Stimulated activated CD4-positive, alpha-beta T cell treated with anti-CD3 and anti-CD28 coated beads, Interleukin-1b, Interleukin-23, amount 100 ng/mL, for 4 hours (primary cell): ENCODE measurements at regions not wholly inside any gene's neighbourhood (a gene's known extent, or its start where the extent isn't known, plus 50 kb on each side); places are given as distances from the start of the nearest gene placed in this dataset.
"Not testable (repeated sequence)": the region's sequence is repeated elsewhere in the genome, so short reads cannot be mapped to it uniquely, and the experiment has no call there.

Experiments used
- DNase-seq, 2 donors: peaks; one replicate each; pipeline ENCODE4 v3.0.0-alpha.2; 2020; ENCODE audit warnings: low read depth in 2 of 2

DNA sequence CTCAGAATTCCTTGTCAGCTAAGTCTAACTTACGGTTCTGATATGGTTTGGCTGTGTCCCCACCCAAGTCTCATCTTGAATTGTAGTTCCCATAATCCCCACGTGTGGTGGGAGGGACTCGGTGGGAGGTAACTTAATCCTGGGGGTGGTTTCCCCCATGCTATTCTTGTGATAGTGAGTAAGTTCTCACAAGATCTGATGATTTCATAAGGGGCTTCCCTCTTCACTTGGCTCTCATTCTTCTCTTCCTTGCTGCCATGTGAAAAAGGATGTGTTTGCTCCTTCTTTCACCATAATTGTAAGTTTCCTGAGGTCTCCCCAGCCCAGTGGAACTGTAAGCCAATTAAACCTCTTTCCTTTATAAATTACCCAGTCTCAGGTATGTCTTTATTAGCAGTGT, 163.0 kb downstream of the PMAIP1 start:
- DNase-seq = not testable (repeated sequence)

DNA sequence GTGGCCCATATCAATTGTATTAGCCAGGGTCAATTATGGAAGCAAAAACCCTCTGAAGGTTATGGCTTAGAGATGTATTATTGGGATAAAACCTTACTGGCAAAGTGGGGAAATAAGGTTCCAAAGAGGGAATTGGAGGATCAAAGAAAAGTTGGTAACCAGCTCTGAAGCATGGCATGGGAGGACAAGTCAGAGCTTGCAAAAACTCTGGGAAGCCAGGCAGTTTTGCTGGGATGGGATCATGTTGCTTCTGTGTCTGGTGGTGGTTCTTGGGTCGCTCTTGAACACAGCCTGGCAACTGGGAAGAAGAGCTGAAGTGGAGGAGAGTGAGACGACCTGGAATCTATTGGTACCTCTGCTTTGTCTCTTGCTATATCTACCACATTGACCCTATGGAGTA, 162.6 kb downstream of the PMAIP1 start:
- DNase-seq = no peak

DNA sequence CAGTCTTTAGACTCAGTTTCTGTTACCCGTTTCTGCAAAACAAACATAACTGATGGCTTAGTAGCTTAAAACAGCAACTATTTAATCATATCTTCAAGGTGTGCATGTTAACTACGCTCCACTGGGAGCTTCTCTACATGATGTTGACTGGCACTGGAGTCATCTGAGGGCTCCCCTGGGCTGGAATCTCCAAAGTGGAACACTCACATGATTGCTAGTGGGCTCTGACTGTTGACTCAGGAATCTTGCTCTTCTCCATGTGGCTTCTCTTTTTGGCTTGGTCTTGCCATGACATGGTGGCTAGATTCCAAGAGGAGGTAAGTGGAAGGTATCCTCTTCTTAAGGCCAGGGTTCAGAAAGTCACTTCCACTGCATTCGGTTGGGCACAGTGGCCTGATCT, 160.8 kb downstream of the PMAIP1 start:
- DNase-seq = no peak

DNA sequence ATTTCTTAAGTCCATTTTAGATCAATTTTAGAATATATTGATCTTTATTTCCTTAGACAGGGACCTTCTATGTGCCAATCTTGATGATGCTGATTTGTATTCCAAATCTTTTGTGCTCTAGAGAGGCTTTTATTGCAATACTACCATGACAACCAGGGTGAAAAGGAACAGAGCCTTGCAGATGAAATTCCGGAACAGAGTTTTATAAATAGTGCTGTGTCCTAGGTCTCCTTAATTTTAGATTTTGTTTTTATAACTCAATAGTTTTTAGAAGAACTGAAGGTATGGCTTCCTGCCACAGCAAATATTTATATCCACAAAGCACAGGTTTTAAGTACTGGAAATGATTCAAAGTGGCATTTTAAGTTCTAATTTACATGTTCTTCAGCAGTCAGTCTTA, 160.2 kb downstream of the PMAIP1 start:
- DNase-seq = no peak

DNA sequence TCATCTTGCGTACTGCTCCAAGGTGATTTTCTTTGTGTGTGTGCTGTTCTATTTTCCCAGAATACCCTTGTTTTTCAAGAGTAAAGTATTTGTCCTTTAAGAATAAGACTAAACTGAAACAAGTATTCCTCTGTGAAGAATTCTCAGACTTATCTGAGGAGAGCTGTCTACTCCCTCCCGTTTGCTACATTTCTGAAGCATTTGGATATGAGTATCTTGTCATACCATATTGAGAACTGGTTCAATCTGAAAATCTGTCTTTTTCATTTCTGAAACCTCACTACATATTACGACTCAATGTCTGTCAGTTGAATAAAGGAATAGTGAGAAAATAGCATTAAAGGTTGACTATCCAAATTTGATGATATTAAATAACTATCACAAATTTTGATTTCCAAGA, 159.4 kb downstream of the PMAIP1 start:
- no peak for DNase-seq

DNA sequence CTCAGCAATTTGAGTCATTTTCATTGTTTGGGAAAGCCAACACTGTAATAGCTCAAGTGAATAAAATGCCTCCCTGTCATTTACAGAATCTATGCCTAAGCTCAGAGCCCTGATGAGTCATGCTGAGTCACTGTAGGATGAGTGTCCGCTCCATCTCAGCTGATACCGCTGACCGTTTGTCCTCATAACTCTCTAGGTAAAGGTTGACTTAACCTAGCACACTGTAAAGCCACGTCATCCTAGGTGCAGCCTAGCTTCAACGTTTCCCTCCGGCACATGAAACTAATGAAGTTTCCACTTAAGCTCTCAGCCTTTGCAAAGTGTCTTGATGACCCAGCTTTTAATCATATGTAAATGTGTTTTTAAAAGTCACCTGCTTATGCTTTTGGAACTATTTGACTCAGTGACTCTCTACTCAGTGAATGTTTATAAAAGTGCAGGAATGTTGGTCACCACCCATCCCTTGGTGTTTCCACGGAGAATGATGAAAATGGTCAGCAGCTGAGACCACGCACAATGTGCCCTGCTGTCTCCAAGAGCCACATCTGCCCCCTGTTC, 154.0 kb downstream of the PMAIP1 start:
- no peak for DNase-seq

DNA sequence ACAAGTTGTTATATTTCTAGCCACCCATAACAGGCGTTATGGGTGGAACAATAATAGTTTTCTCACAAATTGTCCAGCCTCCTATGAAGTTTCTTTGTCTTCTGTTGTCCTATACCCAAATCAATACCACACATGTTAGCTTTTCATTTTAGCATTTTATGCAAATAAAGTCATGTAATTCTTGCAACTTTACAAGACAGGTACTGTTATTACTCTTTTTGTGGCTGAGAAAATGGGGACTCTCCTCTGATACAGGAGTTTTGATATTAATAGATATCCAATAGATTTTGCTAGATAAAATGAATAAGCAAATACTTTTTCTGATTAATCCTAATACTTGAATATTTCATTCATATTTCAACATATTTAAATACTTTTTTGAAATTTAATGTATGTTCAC, 151.0 kb downstream of the PMAIP1 start:
- DNase-seq = no peak

DNA sequence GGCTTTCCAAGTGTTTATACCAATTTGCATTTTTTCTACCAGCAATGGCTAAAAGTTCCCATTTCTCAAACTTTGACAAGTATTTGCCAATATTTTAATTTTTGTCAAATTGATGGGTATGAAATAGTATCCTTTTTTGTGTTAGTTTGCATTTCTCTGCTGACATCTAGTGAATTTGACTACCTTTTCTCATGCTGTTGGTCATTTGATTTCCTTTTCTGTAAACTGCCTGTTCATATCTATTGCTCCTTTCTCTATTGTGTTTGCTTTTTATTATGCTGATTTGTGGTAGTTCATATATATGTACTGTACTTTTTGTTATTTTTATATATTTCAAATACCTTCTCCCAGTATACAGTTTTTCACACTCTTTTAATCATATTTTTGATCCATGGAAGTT, 149.4 kb downstream of the PMAIP1 start:
- DNase-seq = no peak

DNA sequence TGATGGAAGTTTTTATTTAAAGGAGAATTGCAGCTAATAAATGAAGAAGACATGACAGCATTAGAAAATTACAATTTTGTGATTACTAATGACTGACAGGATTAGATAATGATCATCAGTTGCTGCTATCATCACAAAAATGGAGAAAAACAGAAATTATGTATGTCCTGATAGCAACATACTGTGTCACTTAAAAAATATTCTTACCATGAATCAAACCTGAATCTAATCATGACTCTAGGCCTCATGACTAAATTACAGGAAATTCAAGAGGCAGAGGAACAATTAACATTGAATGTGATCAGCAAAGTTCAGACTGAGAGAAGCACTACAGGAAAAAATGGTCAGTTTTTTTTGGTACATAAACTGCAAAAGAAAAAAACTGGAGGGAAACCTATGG, 147.8 kb downstream of the PMAIP1 start:
- no peak for DNase-seq

DNA sequence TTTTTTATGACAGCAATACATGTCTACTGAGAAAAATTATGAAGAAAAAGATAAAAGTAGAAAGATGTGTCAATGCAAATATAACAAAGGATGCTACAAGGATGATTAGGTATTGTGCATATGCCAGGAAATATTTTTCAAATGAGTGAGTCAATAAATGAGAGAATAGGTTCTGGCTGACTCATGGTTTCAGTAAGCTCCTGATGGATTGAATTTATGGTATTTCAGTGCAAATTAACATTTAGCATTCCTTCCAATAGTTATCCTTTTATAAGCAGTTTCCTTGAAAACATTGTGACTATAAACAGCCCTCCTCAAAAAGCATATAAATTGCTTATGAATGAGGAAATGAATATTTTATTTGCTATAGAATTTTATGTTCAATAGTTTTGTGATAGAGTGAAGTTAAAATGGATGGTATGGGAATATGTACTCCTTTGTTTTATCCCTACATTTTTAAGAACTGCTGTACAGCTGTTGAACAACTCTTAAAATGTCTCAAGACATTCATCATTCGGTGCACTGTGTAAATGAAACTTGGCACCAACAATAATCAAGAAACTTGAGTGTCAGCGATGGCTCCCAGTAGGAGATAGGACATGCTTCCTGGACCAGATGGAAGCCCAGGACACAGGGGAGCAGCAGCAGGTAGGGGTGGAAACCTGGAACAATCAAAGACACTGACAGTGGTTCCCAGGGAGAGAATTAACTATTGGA, 144.7 kb downstream of the PMAIP1 start:
- DNase-seq = no peak

DNA sequence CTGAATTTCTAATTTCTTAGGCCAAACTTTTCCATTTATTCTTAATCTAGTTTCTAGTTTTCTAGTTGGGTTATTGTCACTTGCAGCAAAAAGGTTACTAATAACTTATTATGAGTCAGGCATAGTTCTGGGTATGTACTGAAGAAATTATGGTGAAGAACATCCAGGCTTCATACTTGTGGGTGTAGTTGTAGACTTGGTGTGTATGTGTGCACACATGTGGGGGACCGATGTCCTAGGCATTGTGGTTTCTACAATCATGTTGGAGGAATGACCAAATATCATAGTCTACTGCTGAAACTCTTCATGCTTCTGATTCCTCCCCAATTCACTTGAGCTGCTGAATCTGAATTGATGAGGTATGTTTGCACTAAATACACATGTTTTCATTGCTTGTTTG, 141.2 kb downstream of the PMAIP1 start:
- no peak for DNase-seq

DNA sequence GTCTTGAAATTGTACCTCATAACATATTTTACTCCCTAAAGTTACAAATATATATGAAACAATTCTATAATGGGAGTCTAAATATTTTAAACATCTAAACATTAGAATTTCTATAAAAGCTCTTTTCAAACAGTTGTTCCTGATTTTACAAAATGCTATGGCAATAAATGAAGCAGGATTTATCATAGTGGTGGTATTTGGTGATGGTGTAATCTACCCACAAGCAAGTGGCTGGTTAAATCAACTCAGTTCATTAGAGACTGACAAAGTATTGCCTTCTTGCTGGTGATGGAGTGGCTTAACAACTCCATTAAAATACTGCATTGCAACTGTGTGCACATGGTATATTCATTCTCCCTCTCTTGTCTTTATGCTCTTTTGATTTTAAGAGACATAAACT, 138.9 kb downstream of the PMAIP1 start:
- DNase-seq = no peak

DNA sequence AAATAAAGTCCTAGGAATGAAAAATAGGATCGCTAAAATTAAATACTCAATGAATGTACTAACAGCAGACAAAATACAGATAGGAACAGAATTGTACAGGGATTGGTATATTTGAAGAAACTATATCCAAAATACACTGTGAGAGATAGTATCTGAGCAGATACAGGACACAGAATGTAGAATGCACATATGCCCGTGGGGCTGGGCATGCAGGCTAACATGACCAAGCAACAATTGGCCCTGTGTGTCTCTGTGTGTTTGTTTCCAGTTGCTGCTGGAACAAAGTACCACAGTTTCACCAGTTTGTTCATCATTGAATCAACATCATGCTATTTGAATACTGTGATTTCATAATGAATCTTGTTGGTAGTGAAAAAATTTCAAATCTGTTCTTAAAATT, 127.6 kb downstream of the PMAIP1 start:
- no peak for DNase-seq

DNA sequence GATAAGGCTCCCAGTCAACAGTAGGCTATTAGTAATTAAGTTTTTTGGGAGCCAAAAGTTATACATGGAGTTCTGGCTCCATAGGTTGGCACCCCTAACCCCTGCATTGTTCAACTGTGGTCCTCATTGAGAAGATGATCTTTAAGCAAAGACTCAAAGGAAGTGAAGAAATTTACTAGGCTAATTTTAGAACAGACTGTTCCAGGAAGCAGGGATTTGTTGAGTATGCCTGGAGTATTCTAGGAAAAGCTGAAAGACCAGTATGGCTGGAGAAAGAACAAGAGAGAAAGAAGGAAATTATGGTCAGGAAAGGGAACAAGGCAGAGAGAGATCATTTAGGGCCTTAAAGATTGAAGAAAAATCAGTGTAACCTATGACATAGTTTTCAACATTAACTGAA, 125.1 kb downstream of the PMAIP1 start:
- DNase-seq = no peak

DNA sequence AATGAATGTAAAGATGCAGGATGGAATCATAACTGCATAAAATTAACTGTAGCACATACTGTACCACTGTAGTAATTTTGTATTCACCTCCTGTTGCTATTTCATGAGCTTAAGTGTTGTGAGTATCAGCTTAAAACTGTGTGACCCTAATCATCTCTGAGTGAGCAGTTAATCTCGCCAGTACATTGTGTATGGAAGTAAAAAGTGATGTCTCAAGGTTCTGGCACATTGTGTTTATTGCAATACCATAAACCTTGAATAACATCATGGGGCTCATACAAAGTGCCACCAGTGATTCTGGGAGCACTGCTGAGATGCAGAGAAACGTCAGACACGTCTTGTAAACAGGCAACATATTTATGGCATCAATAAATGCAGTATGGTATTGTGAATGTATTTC, 124.5 kb downstream of the PMAIP1 start:
- DNase-seq = no peak

DNA sequence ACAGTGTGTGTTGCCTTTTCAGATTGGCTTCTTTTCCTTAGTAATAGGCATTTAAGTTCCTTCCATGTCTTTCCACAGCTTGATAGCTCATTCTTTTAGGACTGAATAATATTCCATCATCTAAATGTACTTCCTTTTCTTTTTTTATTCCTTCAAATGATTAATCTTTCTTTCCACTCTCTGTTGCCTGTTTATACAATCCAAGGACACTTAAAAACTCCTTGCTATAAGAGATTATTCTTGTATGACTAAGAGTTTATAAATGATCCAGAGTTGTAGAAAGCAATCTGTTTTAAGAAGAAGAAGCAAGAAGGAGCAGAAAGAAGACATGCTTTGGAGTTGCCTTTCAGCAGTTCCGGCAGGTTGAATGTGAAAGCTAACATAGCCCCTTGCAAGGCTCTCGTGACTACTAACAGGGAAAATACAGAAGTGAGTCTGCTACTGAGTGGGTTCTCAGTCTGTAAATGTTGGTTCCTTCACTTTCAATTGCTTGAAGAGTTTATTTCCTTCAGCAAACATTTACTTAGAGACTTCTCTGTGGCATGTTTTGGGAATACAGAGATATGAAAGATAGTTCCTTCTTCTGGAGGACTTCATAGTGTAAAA, 123.0 kb downstream of the PMAIP1 start:
- no peak for DNase-seq

DNA sequence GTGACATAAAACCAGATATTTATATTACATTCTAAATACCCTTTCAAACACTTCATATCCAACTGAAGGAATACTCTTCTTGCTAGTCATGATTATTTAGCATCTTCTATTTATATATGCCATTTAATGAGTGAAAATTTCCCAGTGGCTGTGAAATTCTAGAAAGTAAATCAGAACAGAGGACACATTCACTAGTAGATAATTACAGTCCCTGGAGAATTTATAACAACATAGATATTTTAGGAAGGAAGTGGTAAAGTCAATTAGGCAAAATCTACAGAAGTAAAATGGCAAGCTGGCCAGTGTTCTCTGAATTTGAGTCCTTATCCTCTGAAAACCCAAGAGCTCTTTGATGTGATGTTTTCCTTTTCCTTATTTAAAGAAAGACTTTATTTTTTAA, 121.8 kb downstream of the PMAIP1 start:
- DNase-seq = no peak

DNA sequence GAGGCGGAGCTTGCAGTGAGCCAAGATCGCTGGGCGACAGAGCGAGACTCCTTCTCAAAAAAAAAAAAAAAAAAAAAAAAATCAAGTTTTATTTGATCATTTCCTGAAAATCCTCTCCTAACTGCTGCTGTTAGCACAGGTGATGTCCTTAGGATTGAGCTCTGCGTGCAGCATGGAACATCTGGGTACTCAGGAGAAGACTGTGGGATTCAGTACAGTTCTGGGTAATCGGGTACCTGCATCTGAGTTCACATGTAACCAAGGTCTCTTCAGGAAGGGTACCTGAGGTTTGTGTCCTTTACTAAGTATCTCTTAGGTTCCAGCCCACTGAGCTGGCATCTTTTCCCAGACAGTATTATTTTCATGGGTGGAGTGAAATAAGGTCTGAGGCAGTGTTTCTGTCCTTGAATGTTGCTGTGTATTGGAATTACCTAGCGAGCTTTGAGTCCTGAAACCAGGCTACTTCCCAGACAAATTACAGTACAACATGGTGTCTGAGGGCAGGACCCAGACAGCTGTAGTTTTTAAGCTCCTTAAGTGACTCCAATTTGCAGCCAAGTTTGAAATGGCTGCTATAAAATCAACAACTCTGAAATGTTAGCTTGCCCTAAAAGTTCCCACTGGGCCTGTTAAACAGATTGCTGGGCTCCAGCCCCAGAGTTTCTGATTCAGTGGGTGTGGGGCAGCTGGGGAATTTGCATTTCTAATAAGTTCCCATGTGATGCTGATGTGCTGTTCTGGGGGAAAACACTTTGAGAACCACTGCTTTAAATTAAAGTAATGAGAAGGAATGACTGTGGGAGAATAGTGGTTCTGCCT, 120.5 kb downstream of the PMAIP1 start:
- no peak for DNase-seq

DNA sequence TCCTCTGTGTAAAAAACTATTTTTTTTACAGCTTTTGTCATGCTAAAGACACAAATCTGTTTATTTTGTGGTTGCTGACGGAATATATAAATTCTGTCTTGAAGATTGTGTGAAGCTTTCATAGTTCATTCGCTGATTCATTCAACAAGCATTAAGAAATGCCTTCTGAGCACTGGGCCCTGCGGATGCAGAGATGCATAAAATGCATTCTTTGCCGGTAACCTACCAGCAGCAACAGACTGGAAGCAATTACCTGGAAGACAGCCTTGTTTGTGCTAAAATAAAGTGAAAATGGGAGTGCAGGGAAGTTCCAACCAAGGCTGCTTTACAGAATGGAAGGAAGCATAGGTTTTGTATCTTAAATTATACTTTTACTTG, 119.7 kb downstream of the PMAIP1 start:
- no peak for DNase-seq

DNA sequence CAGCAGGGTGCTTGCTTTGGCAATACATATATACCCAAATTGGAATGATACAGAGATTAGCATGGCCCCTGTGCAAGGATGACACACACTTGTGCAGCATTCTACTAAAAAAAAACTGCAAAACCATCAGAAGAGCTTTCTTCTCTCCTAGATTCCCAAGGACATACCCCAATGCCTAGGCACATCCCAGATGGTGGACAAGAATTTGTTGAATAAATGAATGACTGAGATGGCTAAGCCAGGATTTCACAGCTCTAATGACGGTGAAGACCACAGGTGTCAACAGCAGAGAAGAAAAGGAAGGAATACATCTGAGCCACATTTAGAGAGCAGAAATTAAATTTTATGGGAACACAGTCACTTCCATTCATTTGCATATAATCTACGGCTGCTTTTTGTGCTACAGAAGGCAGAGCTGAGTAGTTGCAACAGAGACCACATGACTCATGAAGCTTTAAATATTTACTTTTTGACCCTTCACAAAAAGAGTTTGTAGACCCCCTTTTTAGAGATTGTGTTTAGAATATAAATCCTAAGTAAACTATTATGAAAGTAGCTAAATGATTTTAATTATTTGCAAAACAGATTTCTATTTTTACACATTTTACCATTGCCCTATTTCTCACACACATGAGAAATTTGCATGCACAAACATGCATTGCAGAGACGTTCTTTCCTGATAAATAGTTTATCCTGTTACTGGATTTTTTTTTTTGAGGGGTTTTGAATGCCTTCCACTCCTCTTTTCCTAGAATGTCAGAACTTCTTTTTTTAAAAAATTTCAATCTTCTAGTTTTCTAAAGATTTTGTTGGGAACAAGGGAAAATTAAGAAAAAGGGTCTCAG, 119.0 kb downstream of the PMAIP1 start:
- DNase-seq = no peak

DNA sequence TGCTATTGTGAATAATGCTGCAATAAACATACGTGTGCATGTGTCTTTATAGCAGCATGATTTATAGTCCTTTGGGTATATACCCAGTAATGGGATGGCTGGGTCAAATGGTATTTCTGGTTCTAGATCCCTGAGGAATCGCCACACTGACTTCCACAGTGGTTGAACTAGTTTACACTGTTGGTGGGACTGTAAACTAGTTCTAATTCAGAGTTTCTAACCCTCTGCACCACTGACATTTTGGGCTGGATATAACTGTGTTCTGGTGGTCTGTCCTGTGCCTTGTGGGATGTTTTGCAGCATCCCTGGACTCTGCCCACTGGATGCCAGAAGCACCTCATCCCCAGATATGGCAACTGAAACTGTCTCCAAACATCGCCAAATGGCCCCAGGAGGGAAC, 118.3 kb downstream of the PMAIP1 start:
- not testable (repeated sequence) for DNase-seq

DNA sequence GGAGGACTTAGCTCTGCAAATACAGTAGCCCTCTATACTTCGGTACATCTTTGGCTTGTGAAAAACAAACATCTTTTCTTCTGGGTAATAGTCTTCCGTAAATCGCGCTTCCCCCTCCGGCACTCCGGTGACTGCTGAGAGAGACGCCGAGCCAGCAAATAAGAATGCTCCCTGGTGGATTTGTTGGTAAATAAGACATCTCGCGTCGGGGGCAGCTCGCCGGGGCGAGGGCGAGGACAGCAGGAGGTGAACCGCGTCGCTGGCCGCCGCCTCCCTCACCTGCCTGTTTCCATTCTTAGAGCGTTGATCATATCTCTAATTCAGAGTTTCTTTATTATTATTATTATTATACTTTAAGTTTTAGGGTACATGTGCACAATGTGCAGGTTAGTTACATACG, 117.6 kb downstream of the PMAIP1 start:
- no peak for DNase-seq
